Stomach smooth muscle (tissue), 2 donors: ENCODE measurements at regions not wholly inside any gene's neighbourhood (a gene's known extent, or its start where the extent isn't known, plus 50 kb on each side); places are given as distances from the start of the nearest gene placed in this dataset.

ENCODE experiments used
- H3K27ac ChIP-seq: one replicate; pipeline ENCODE4 v1.7.0; 2013; ENCODE audit warnings: mild to moderate bottlenecking, low read length, inconsistent platforms
- H3K27me3 ChIP-seq, 2 donors: one replicate each; pipeline ENCODE4 v1.7.0; 2013; ENCODE audit warnings: low read length in 2 of 2; ENCODE audit not compliant: insufficient read depth in 2 of 2, control insufficient read depth in 1 of 2
- H3K36me3 ChIP-seq, 2 donors: one replicate each; pipeline ENCODE4 v1.7.0; 2013; ENCODE audit warnings: low read length in 2 of 2; ENCODE audit not compliant: control insufficient read depth in 2 of 2, insufficient read depth in 2 of 2
- H3K4me1 ChIP-seq: one replicate; pipeline ENCODE4 v1.7.0; 2013; ENCODE audit warnings: low read length; ENCODE audit not compliant: control insufficient read depth, insufficient read depth
- H3K4me3 ChIP-seq, 2 donors: one replicate each; pipeline ENCODE4 v1.7.0; 2013; ENCODE audit warnings: low read length in 2 of 2
- H3K9ac ChIP-seq, 2 donors: one replicate each; pipeline ENCODE4 v1.7.0; 2013; ENCODE audit warnings: low read length in 2 of 2, mild to moderate bottlenecking in 1 of 2
- H3K9me3 ChIP-seq, 2 donors: one replicate each; pipeline ENCODE4 v1.7.0; 2013; ENCODE audit warnings: low read length in 2 of 2; ENCODE audit not compliant: control insufficient read depth in 2 of 2
- donor health status: healthy.
- donor health status: Pancreatic carcinoma.

DNA sequence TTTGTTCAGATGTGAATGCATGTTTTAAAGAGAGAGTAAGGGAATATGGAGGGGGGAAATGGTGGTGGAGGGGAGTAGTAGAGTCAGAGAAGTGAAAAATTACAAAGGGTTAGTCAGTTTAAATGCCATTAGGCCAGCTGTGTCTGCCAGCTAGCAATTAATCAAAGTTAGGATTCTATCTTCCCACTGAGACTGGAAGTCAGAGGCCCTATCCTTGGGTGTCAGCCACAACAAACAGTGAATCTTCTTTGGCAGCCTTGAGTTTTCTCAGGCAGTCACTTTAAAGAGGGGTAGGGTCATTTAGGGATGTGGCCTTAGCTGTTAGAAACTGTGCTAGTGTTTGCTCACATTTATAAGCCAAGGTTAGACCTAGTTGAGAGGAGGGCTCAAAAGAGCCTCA, 120.5 kb upstream of the BTBD3 start:
- Histone ChIP-seq H3K36me3 (no peaks in the 10 kb centered on the region), H3K27me3 (no peaks in the 10 kb centered on the region), H3K9ac (no peak overlapping the region), H3K27ac (no peak overlapping the region), H3K4me1 (no peaks in the 10 kb centered on the region), H3K9me3 (no peaks in the 10 kb centered on the region), H3K4me3 (no peak overlapping the region)

DNA sequence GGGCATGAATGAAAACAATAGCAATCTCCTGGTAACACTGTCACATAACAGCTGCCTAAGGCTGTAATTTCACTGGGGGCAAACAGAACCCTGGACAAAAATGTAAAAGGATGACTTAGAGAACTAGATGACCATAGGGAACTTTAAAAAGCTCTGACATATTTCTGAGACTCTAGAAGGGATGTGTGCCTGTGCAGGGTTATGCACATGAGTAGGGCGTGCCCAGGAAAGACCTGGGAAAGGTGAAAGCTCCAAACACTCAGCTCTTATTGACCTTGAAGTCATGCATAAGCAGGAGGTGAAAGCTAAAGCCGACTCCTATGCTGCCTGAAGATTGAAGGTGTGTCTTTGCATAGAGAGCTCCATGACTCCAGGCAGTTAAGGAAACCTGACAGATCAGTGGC, 118.4 kb upstream of the BTBD3 start:
- Histone ChIP-seq H3K4me3 (no peak overlapping the region), H3K27me3 (no peaks in the 10 kb centered on the region), H3K27ac (no peak overlapping the region), H3K36me3 (no peaks in the 10 kb centered on the region), H3K9me3 (no peaks in the 10 kb centered on the region), H3K9ac (no peak overlapping the region), H3K4me1 (no peaks in the 10 kb centered on the region)

DNA sequence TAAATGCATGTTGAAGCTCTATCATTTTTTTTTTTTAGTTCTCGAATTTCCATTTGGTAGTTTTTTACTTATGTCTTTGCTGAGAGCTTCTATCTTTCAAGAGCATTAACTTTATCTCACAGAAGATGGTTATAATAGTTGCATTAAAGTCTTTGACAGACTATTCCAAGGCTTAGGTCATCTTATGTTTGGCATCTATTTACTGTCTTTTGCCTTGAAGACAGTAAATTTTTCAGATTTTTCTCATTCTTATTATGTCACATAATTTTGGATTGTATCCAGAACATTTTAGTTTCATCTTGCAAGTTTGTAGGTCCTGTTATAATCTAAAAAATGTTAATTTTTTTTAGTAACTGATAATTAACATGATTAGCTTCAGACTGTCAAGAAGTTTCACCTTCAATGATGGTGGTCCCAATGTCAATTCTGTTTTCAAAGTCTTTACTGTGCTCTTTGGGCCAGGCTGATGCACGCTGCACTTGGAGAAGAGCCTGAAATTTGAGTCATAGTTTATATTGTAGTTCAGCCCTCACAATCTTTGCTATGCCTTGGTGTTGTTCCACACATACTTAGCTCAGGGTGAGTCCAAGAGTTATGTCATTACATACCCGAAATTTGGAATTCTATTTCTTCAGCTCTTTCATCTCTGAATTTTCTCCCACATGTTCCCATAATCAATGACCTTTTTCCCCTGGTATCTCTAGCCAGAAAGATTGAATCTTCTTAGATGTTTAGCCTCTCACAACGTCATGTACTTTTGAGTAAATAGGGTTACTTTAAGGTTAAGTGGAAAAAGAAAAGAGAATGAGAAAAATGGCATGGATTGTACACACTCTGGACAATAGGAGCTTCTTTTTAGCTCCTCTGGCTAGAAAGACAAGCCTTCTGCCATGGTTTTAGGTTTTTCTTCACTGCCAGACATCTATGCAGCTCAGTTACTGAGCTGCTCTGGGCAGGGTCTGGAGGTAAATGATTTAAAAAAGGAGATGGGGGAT, 110.3 kb upstream of the BTBD3 start:
- Histone ChIP-seq H3K36me3 (no peaks in the 10 kb centered on the region), H3K4me1 (peaks cover 5% of the 10 kb centered on the region), H3K27ac (no peak overlapping the region), H3K9ac (no peak overlapping the region), H3K4me3 (no peak overlapping the region), H3K9me3 (no peaks in the 10 kb centered on the region), H3K27me3 (no peaks in the 10 kb centered on the region)

DNA sequence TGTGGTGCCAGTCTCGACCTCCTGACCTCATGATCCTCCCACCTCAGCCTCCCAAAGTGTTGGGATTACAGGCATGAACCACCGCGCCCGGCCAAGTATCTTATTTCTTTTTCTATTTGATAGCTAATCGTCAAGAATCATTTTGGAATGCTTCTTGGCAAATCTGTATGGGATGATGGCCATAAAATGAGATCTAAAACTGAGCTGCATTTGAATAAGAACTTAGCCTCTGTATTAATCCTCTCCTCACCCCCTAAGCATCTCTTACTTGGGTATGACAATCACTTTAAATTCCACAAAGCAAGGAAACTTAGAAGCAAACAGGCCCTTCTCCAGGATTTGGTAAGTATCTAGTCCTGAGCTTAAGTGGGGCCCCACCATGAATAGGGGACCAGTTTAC, 108.9 kb upstream of the BTBD3 start:
- Histone ChIP-seq H3K27ac (no peak overlapping the region), H3K36me3 (no peaks in the 10 kb centered on the region), H3K9me3 (no peaks in the 10 kb centered on the region), H3K4me3 (no peak overlapping the region), H3K9ac (no peak overlapping the region), H3K4me1 (peaks cover 5% of the 10 kb centered on the region), H3K27me3 (no peaks in the 10 kb centered on the region)

DNA sequence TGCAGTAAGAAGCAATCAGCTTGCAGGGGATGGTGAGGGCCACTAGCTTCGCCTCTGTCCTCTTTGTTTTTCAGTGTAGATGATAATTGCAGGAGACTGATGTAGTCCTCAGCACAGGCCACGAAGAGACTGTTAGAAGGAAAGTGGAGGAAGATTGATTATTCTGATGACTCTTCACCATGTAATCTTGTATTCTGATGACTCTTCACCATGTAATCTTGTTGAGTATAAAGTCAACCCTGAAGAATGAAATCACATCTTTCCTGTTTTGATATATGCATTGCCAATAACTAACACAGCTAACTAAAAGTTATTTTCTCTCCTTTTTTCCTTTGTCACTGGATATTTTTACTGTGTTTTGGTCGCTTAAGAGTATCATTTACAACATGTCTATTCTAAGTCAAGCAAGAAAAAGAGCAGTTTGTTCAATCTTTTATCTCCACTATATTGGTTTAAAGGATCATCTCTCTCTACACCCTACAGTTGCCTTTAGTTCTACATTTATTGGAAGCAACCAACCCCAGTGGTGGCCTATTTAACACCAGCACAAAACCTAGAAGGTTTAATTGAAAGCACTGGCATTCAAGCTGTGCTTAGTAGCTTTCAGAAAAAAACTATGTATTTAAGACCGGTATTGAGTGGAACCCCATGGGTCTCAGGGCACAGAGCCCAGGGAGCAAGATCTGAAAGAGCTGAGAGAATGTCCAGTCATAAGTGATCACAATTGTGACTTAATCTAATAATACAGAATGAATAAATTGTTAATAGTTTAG, 107.2 kb upstream of the BTBD3 start:
- H3K36me3 ChIP-seq: no peaks in the 10 kb centered on the region
- H3K9me3 ChIP-seq: no peaks in the 10 kb centered on the region
- H3K27me3 ChIP-seq: no peaks in the 10 kb centered on the region
- no peak overlapping the region for H3K9ac ChIP-seq
- no peak overlapping the region for H3K27ac ChIP-seq
- H3K4me3 ChIP-seq: no peak overlapping the region
- peaks cover 5% of the 10 kb centered on the region for H3K4me1 ChIP-seq

DNA sequence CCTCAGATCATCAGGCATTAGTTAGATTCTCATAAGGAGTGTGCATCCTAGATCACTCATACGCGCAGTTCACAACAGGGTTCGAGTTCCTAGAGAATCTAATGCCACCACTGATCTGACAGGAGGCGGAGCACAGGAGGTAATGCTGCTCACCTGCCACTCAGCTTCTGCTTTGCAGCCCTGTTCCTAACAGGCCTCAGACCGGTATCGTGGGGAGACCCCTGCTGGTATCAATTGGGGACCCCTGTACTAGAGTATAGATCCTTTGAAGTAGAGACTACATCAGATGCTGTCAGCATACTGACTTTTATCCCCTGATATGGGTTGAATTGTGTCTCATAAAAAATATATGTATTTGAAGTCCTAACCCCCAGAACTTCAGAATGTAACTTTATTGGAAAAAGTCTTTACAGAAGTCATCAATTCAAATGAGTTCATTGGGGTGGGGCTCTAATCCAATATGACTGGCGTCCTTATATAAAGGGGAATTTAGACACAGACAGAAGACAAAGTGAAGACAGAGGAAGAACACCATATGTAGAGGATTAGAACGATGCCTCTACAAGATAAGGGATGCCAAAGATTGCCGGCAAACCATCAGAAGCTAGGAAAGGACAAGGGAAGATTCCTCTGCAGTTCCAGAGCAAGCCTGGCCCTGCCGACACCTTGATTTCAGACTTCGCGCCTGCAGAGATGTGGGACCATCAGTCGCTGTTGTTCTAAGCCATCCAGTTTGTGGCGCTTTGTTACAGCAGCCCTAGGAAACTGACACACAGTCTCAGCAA, 104.4 kb upstream of the BTBD3 start:
- no peak overlapping the region for H3K27ac ChIP-seq
- H3K9ac ChIP-seq: no peak overlapping the region
- no peaks in the 10 kb centered on the region for H3K9me3 ChIP-seq
- no peaks in the 10 kb centered on the region for H3K36me3 ChIP-seq
- H3K4me3 ChIP-seq: no peak overlapping the region
- H3K4me1 ChIP-seq: no peaks in the 10 kb centered on the region
- H3K27me3 ChIP-seq: no peaks in the 10 kb centered on the region

DNA sequence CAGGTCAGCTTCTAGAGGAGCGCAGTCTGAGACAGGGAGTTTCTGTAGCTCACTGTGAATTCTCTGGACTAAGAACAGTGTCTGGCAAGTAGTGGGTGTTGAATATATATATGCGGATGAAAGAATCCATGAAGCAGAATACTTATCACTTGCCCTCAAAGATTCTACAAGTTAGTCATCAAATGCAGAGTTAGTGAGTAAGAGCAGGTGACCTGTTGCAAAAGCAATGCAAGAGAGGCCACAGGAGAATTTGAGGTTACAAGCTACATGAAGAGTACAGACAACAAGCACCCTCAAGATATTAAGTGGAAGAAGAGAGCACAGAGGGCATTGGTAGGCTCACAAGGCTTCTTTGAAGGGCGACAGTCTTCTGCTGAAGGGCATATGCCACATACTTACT, 103.4 kb upstream of the BTBD3 start:
- Histone ChIP-seq H3K27me3 (no peaks in the 10 kb centered on the region), H3K27ac (no peak overlapping the region), H3K9me3 (no peaks in the 10 kb centered on the region), H3K36me3 (no peaks in the 10 kb centered on the region), H3K4me1 (no peaks in the 10 kb centered on the region), H3K9ac (no peak overlapping the region), H3K4me3 (no peak overlapping the region)

DNA sequence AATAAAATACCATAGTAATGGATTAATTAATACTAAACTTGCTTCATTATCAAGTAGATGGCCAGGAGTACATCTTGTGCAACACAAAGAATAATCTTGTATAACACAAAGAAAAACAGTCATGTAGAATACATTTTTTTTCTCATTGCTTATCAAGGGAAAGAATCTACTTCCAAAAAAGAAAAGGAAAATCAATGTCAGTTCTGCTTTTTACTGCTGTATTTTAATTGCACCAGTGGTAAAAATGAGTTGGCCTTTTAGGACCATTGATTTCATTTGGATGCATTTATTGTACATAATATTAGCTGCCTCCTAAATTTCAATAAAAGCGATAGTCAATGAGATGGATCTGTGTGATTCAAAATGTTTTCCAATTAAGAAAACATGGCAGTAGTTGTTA, 96.9 kb upstream of the BTBD3 start:
- H3K9ac ChIP-seq: no peak overlapping the region
- no peak overlapping the region for H3K27ac ChIP-seq
- H3K27me3 ChIP-seq: no peaks in the 10 kb centered on the region
- H3K4me3 ChIP-seq: no peak overlapping the region
- no peaks in the 10 kb centered on the region for H3K9me3 ChIP-seq
- no peaks in the 10 kb centered on the region for H3K4me1 ChIP-seq
- H3K36me3 ChIP-seq: no peaks in the 10 kb centered on the region

DNA sequence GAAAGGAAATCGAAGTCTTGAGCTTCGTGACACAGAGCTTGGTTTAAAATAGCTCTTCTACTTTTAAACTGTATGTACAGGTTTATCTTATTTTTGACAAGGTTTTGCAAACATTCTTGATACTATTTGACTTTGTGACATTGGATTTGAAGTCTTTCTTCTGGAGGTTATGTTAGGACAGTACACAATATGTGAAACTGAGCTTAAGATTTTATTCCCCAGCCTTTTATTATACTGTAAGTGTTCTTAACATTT, 95.2 kb upstream of the BTBD3 start:
- Histone ChIP-seq H3K36me3 (no peaks in the 10 kb centered on the region), H3K4me3 (no peak overlapping the region), H3K9ac (no peak overlapping the region), H3K27me3 (no peaks in the 10 kb centered on the region), H3K4me1 (no peaks in the 10 kb centered on the region), H3K27ac (no peak overlapping the region), H3K9me3 (no peaks in the 10 kb centered on the region)

DNA sequence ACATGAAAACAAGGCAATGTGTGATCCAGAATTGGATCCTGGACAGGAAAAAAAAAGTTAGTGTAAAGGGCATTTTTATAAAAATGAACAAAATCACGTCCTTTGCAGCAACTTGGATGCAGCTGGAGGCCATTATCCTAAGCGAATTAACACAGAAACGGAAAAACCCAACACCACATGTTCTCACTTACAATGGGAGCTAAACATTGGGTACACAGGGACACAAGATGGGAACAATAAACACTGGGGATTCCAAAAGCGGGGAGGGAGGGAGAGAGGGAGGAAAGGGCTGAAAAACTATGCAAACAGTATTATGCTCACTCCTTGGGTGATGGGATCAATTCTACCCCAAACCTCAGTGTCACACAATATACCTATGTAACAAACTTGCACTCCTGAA, 91.4 kb upstream of the BTBD3 start:
- Histone ChIP-seq H3K9me3 (no peaks in the 10 kb centered on the region), H3K27me3 (no peaks in the 10 kb centered on the region), H3K4me1 (no peaks in the 10 kb centered on the region), H3K36me3 (no peaks in the 10 kb centered on the region), H3K9ac (no peak overlapping the region), H3K27ac (no peak overlapping the region), H3K4me3 (no peak overlapping the region)
